SK-N-SH (cell line): ENCODE measurements at regions not wholly inside any gene's neighbourhood (a gene's known extent, or its start where the extent isn't known, plus 50 kb on each side); places are given as distances from the start of the nearest gene placed in this dataset.

Experiments used
- CTCF ChIP-seq: fragments of 200-600 bp; sonication (generic); IDR thresholded peaks from 2 replicates; pipeline ENCODE4 v1.6.1; 2017; ENCODE audit warnings: antibody characterized with exemption, mild to moderate bottlenecking, moderate library complexity
- ELF1 ChIP-seq: IDR thresholded peaks from 2 replicates; pipeline ENCODE4 v1.4.0; 2012
- EZH2phosphoT487 ChIP-seq: fragments of 200-600 bp; sonication (generic); IDR thresholded peaks from 2 replicates; pipeline ENCODE4 v1.6.1; 2017; ENCODE audit warnings: low read depth, mixed run types, mild to moderate bottlenecking, antibody characterized with exemption, moderate library complexity, borderline replicate concordance
- GATA2 ChIP-seq: sonication (generic); formaldehyde crosslinking; IDR thresholded peaks from 2 replicates; pipeline ENCODE4 v1.5.0; 2020; ENCODE audit warnings: mild to moderate bottlenecking, missing genetic modification reagents
- MAX ChIP-seq: IDR thresholded peaks from 2 replicates; pipeline ENCODE4 v1.4.0; 2012; ENCODE audit warnings: low read depth
- POLR2AphosphoS5 ChIP-seq: IDR thresholded peaks from 2 replicates; pipeline ENCODE4 v1.6.1; 2012; ENCODE audit warnings: low read depth, low read length
- REST ChIP-seq: IDR thresholded peaks from 2 replicates; pipeline ENCODE4 v1.6.1; 2012; ENCODE audit warnings: mild to moderate bottlenecking, low read depth, low read length, moderate library complexity
- RFX5 ChIP-seq: IDR thresholded peaks from 2 replicates; pipeline ENCODE4 v1.6.1; 2012; ENCODE audit warnings: mild to moderate bottlenecking, improper control_type of control experiment, low read length
- SMC3 ChIP-seq: IDR thresholded peaks from 2 replicates; pipeline ENCODE4 v1.6.1; 2012; ENCODE audit warnings: low read depth, low read length, improper control_type of control experiment

- TF ChIP-seq CTCF = no peak
- no peak for TF ChIP-seq REST
- no peak for TF ChIP-seq POLR2AphosphoS5
- TF ChIP-seq EZH2phosphoT487 = no peak
- no peak for TF ChIP-seq RFX5
- no peak for TF ChIP-seq GATA2 (CRISPR knock-in tag)
- no peak for TF ChIP-seq SMC3
- no peak for TF ChIP-seq ELF1
- no peak for TF ChIP-seq MAX
Observed at GRCh38 chr10:53260213-53260612, 487.6 kb upstream of the MBL2 start.
